ENCODE measurements at regions not wholly inside any gene's neighbourhood (a gene's known extent, or its start where the extent isn't known, plus 50 kb on each side); places are given as distances from the start of the nearest gene placed in this dataset.
"Not testable (repeated sequence)": the region's sequence is repeated elsewhere in the genome, so short reads cannot be mapped to it uniquely, and the experiment has no call there.

GRCh38 chr2:195342061-195342460, 315.0 kb upstream of the SLC39A10 start:
- DNase-seq: no peak

- DNase-seq: no peak
Measured at GRCh38 chr2:195338856-195339255, 318.2 kb upstream of the SLC39A10 start.

- DNase-seq: no peak
Measured at GRCh38 chr2:195337597-195337996, 319.4 kb upstream of the SLC39A10 start.

GRCh38 chr2:195333869-195334268, 323.2 kb upstream of the SLC39A10 start:
- DNase-seq: no peak

- no peak for DNase-seq
Measured at GRCh38 chr2:195331966-195332365, 325.1 kb upstream of the SLC39A10 start.

- no peak for DNase-seq
Measured at GRCh38 chr2:195331129-195331528, 325.9 kb upstream of the SLC39A10 start.

- DNase-seq: no peak
Measured at GRCh38 chr2:195330513-195330956, 326.5 kb upstream of the SLC39A10 start.

GRCh38 chr2:195329784-195330183, 327.2 kb upstream of the SLC39A10 start:
- not testable (repeated sequence) for DNase-seq

GRCh38 chr2:195326537-195326936, 330.5 kb upstream of the SLC39A10 start:
- no peak for DNase-seq

- DNase-seq: no peak
Measured at GRCh38 chr2:195322324-195322723, 334.7 kb upstream of the SLC39A10 start.

GRCh38 chr2:195320413-195320973, 336.5 kb upstream of the SLC39A10 start:
- no peak for DNase-seq

GRCh38 chr2:195319548-195320412, 337.2 kb upstream of the SLC39A10 start:
- DNase-seq: no peak

GRCh38 chr2:195319112-195319460, 337.9 kb upstream of the SLC39A10 start:
- DNase-seq: no peak

GRCh38 chr2:195318440-195319111, 338.4 kb upstream of the SLC39A10 start:
- no peak for DNase-seq

GRCh38 chr2:195317550-195317949, 339.5 kb upstream of the SLC39A10 start:
- no peak for DNase-seq

- no peak for DNase-seq
Measured at GRCh38 chr2:195316486-195316885, 340.5 kb upstream of the SLC39A10 start.

- no peak for DNase-seq
Measured at GRCh38 chr2:195313962-195314361, 343.1 kb upstream of the SLC39A10 start.

- no peak for DNase-seq
Measured at GRCh38 chr2:195312662-195313061, 344.4 kb upstream of the SLC39A10 start.

GRCh38 chr2:195308163-195308562, 348.9 kb upstream of the SLC39A10 start:
- no peak for DNase-seq

GRCh38 chr2:195307751-195308150, 349.3 kb upstream of the SLC39A10 start:
- no peak for DNase-seq

- DNase-seq: no peak
Measured at GRCh38 chr2:195304310-195304709, 352.7 kb upstream of the SLC39A10 start.

- no peak for DNase-seq
Measured at GRCh38 chr2:195300631-195301030, 356.4 kb upstream of the SLC39A10 start.

GRCh38 chr2:195299600-195299999, 357.4 kb upstream of the SLC39A10 start:
- DNase-seq: no peak

GRCh38 chr2:195296490-195296889, 360.5 kb upstream of the SLC39A10 start:
- no peak for DNase-seq

Data from activated CD4-positive, alpha-beta T cell treated with anti-CD3 and anti-CD28 coated beads for 1 hour (primary cell).